GM19043 (cell line): ENCODE measurements at regions not wholly inside any gene's neighbourhood (a gene's known extent, or its start where the extent isn't known, plus 50 kb on each side); places are given as distances from the start of the nearest gene placed in this dataset.

Source experiments
- ATAC-seq: cut with Tn5 transposase; IDR thresholded peaks from one replicate; pipeline ENCODE4 v1.9.1; 2021; ENCODE audit warnings: low read depth; ENCODE audit not compliant: unreplicated experiment

GRCh38 chr10:105952153-105952552 is 1212.4 kb downstream of the SORCS1 start:
- ATAC-seq, result peak; percentile 75

GRCh38 chr10:105950410-105950809 is 1214.1 kb downstream of the SORCS1 start:
- ATAC-seq, result no peak

GRCh38 chr10:105949721-105950120 is 1214.8 kb downstream of the SORCS1 start:
- no peak for ATAC-seq

GRCh38 chr10:105925045-105925785 is 1239.3 kb downstream of the SORCS1 start:
- ATAC-seq, result no peak

- no peak for ATAC-seq
Measured at GRCh38 chr10:105921348-105921747, 1243.2 kb downstream of the SORCS1 start.

- ATAC-seq, result no peak
Measured at GRCh38 chr10:105914432-105914831, 1250.1 kb downstream of the SORCS1 start.

- no peak for ATAC-seq
Measured at GRCh38 chr10:105908701-105909100, 1255.8 kb downstream of the SORCS1 start.

GRCh38 chr10:105885495-105885894 is 1244.4 kb downstream of the SORCS3 start:
- ATAC-seq, result no peak

GRCh38 chr10:105879401-105879800 is 1238.3 kb downstream of the SORCS3 start:
- no peak for ATAC-seq

GRCh38 chr10:105875050-105875449 is 1234.0 kb downstream of the SORCS3 start:
- ATAC-seq, result no peak

- ATAC-seq, result no peak
Measured at GRCh38 chr10:105872665-105873064, 1231.6 kb downstream of the SORCS3 start.

GRCh38 chr10:105868935-105869334 is 1227.8 kb downstream of the SORCS3 start:
- ATAC-seq, result no peak

- no peak for ATAC-seq
Measured at GRCh38 chr10:105864854-105865253, 1223.8 kb downstream of the SORCS3 start.

- no peak for ATAC-seq
Measured at GRCh38 chr10:105857268-105858264, 1216.5 kb downstream of the SORCS3 start.

- ATAC-seq, result no peak
Measured at GRCh38 chr10:105855791-105856190, 1214.7 kb downstream of the SORCS3 start.

- no peak for ATAC-seq
Measured at GRCh38 chr10:105844676-105845570, 1203.8 kb downstream of the SORCS3 start.

- no peak for ATAC-seq
Measured at GRCh38 chr10:105844241-105844640, 1203.2 kb downstream of the SORCS3 start.

- ATAC-seq, result no peak
Measured at GRCh38 chr10:105843786-105844185, 1202.7 kb downstream of the SORCS3 start.

GRCh38 chr10:105840288-105840770 is 1199.2 kb downstream of the SORCS3 start:
- no peak for ATAC-seq

- no peak for ATAC-seq
Measured at GRCh38 chr10:105838392-105838791, 1197.3 kb downstream of the SORCS3 start.
